T-helper 1 cell treated with Interleukin-12 subunit alpha and Interleukin-12 subunit beta and Interleukin-4 antibody, amounts not matched to agents 30 ng/mL and 1 ng/mL, for 36 hours (primary cell): ENCODE measurements at regions not wholly inside any gene's neighbourhood (a gene's known extent, or its start where the extent isn't known, plus 50 kb on each side); places are given as distances from the start of the nearest gene placed in this dataset.

Source experiments
- intact Hi-C: fragments of 100-400 bp; cut with micrococcal nuclease; formaldehyde crosslinking; loops from one replicate; pipeline ENCODE4 v1.15.1; 2024

- intact Hi-C loops: no loop called here
Measured at GRCh38 chr7:108686494-108686893, 116.8 kb downstream of the DNAJB9 start.

- intact Hi-C loops: no loop called here
Measured at GRCh38 chr7:108697254-108697653, 127.6 kb downstream of the DNAJB9 start.

GRCh38 chr7:108711611-108712010 lies 141.9 kb downstream of the DNAJB9 start:
- intact Hi-C loops: no loop called here

- intact Hi-C loops: no loop called here
Measured at GRCh38 chr7:108716783-108717182, 147.1 kb downstream of the DNAJB9 start.

DNA sequence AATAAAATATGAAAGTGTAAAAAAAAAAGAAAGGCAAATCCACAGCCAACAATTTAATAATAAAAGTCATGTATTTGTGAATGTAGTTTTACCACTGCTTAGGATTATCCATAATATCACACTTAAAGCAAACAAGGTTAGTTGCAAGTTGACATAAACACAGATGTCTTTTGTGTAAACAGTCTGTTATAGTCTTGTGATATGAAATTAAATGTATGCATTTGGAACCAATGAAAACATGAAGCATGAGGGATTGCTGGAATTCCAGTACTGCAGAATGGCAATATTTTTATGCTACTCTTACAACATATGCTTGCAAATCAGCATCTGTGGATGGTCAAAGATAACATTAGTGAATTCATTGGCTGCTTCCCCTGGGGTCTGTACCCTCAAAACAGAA lies 148.1 kb downstream of the DNAJB9 start:
- intact Hi-C loops: no loop called here

- intact Hi-C loops: no loop called here
Measured at GRCh38 chr7:108719631-108720030, 150.0 kb downstream of the DNAJB9 start.

DNA sequence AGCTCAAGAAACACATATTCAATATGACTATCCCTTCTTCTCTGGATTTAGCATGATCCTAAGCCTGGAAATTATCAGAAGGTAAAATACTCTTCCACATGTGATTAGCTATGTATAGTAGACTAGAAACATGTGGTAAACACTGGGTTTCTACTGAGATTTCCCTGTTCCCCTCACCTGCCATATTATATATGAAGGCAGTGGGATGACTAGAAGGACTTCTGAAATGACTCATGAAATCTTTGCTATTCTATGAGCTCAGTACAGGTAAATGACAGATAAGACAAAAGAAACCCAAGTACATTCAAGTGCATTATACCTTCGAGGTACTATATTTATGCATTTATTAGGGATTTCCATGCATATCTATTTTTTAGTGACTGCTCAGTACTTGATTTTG lies 152.9 kb downstream of the DNAJB9 start:
- intact Hi-C loops: no loop called here

DNA sequence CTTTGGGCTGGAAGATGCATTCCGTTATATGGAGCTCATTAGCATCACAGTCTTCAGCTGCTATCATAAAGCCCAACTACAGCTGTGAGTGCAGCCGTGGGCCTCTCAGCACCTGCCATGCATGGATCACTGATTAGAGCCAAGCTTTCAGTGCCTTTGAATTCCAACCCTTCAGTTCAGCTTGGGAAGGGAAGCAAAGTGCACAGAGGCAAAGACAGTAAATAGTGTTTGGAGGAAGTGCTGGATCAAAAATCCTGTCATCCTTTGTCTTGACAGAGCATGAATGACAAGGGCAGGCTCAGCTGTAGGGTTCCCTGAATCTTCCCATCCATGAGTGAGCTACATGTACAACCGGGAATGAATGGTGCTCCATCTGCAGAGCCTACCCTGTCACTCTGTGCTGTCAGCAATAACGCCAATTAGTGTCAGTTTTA lies 153.7 kb downstream of the DNAJB9 start:
- intact Hi-C loops: no loop called here

GRCh38 chr7:108724251-108725100 lies 154.8 kb downstream of the DNAJB9 start:
- intact Hi-C loops: no loop called here

DNA sequence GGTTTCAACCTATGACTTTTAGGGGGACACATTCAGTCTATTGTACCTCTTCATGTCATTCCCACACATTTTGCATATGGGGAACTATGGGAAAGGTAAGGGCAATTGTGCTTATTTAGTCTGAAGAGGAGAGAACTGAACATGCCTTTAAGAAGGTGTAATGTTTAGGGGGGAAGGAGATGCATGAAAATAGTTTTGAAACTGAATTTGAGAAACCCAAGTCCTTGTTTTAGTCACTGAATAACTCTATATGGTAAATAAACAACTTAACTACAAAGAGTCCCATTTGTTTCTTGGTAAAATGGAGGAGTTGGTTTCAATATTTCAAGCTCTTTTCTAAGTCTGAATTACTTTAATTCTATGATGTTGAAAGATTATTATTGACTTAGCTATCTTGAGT lies 166.1 kb downstream of the DNAJB9 start:
- intact Hi-C loops: no loop called here

DNA sequence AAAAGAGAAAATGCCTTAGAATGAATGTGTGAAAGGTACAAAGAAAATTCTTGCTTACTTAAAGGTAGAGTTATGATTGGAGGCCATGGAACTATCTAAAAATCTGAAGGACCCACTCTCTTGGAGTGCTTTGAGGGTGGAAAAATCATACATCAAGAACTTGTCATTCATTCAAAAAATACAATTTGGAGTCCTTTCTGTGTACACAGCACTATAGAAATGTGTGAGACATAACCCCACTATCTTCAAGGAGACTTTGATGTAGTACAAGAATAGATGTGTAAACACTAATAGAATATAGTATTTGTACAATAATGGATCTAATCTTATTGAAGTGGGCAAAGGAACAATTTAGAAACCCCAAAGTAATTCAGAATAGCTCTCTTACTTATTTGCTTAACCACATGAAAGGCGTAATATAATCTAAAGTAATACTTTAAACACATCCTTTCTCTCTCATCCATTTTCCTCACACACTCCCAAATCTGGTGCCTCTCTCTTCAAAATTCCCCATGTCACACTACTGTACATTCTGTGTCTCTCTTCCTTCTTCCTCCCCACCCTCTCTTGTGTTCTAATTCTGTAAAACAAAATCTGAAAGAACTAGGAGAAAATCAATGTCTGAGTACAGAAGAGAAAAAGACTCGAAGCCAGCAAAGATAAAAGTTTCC lies 166.7 kb downstream of the DNAJB9 start:
- intact Hi-C loops: no loop called here

DNA sequence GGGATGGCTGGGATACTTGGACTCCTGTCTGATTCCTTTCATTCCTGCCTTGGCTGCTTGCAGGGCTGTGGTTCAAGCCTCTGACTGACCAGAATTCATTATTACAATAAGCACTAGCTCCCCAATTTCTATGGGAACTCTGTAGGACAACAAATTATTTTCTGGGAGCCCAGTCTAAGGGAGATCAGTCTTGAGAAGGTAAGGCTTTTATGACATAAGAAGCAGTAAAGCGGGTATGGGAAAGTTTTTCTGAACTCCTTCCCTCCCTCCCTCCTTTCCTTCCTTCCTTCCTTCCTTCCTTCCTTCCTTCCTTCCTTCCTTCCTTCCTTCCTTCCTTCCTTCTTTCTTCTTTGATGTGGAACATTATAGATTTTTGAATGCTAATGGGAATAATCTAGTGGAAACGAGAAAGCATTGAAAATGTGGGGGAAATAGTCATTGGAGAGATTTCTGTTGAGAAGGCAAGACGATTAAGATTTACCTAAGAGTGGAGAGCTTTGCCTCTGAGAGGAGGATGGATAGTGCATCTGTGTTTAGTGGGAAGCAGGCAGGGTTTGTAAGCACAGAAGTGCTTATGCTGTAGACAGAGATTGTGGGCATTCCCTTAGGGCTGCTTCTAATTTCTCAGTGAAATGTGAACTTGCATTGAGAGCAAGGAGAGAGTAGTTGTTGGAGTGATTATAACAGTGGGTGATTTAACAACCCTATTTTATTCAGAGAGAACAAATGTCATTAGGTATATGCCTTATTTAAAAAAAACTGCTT lies 201.5 kb downstream of the DNAJB9 start:
- intact Hi-C loops: no loop called here

DNA sequence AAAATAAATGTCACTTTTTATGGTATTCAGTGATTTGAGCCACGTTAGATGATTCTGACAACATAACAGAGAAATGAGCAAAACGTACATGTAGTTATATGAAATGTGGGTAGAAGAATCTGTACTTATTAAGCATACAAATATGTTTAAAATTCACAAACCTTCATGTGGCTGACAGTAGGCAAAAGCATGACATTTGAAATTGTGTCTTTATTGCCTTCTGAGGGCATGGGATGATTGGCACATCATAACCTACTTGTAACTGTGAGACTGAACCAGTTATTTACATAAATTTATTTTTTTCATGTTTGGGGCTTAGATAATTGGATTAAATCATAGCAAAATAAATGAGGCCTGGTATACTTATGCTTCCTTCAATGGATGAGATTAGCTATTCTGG lies 202.2 kb downstream of the DNAJB9 start:
- intact Hi-C loops: no loop called here

DNA sequence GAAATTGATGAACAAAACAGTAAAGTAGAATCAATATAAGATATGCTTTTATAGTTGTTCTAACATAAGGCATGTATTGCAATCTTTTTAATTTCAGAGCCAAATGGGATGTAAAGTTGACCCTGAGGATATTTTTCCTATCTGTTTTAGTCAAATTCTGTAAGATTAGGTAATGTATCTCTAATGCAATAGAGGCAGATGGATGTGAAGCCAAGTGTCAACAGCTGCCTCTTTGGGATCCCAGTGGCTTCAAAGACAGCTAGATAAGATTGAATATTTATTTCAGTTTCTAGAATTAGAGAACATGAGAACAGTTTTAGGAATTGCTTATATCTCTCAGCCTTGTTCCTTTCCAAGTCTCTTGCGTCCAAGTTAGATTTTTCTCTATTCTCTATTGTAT lies 208.3 kb downstream of the DNAJB9 start:
- intact Hi-C loops: no loop called here

DNA sequence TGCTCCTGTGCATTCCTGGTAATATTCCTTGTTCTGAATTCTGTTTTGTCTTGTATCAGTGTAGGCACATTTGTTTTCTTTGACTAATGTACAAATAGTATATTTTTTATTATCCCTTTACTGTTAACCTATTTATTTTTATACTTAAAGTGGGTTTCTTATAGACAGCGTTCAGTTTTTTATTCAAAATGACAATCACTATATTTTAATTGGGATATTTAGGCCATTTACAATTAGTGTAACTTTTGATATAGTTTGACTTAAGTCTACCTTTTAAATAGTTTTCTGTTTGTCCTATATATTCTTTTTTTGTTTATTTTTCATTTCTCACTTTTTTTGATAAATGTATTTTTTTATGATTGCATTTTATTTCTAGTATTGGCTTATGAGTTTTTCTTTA lies 219.8 kb downstream of the DNAJB9 start:
- intact Hi-C loops: no loop called here

DNA sequence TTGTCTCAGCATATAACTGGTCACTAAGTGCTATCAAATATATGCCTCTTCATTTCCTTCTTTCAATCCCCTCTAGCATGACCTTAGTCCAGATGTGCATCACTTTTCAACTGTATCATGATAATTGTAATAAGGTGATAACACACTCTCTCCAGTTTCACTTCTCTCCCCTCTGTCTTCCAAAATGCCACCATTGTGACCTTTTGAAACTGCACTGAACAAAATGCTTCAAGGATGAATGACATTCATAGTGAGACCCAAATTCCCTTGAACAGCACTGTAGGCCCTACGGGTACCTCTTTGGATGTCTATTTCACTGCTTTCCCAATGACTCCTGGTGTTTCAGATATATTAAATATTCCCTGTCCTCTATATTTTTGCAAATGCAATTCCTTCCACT lies 224.8 kb downstream of the DNAJB9 start:
- intact Hi-C loops: no loop called here

DNA sequence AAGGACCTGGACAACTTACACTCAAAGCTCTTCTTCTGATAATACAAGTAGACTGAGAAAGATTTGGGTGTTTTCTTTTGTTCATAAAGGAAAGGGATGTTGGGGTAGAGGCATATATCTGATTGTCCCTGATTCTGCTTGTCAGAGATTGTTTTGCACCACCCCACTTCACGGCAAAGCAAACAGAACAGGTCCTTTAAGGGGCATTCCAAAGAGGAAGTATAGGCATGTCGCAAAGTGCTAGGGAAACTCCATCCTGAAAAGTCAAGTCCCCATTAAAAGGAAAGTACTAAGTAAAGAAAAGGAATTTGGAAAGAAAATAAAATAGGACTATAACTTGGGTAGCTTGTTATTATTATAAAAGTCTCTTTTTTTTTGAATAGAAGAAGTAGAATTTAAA lies 233.0 kb downstream of the DNAJB9 start:
- intact Hi-C loops: no loop called here

GRCh38 chr7:108805808-108806397 lies 236.2 kb downstream of the DNAJB9 start:
- intact Hi-C loops: no loop called here

- intact Hi-C loops: no loop called here
Measured at GRCh38 chr7:108808549-108809266, 239.0 kb downstream of the DNAJB9 start.

- intact Hi-C loops: no loop called here
Measured at GRCh38 chr7:108809356-108809755, 239.7 kb downstream of the DNAJB9 start.

DNA sequence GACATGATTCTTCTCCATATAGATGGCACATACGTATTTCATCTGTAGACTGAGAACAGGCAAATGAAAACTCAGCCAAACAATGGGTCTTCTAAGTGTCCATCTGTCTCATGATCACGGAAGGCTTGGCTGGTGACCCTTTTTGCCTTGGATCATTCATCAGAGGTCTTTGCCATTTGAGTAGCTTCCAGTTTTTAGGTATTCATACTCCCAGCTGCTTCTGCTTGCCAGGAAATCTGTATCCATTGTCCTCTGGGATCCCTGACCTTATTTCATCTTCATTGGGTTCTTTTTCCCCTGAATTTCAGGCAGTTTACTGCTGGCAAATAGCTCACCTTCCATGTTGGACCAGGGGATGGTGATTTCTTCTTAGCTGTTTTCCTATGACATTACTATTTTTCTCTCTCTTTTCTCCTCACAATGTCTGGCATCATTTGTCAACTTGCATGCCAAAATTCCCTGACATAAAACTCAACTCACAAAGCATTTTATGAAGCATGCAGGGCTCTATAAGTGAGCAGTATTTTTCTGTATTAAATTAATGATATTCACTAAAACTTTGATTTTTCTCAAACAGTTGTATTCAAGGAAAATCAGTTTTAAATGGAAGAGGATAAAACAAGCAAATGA lies 241.2 kb downstream of the DNAJB9 start:
- intact Hi-C loops: no loop called here
